ENCODE measurements at regions not wholly inside any gene's neighbourhood (a gene's known extent, or its start where the extent isn't known, plus 50 kb on each side); places are given as distances from the start of the nearest gene placed in this dataset.
A peak's percentile ranks its signal among the peaks of the same experiment; 100 is the strongest.
"Not testable (repeated sequence)": the region's sequence is repeated elsewhere in the genome, so short reads cannot be mapped to it uniquely, and the experiment has no call there.

DNA sequence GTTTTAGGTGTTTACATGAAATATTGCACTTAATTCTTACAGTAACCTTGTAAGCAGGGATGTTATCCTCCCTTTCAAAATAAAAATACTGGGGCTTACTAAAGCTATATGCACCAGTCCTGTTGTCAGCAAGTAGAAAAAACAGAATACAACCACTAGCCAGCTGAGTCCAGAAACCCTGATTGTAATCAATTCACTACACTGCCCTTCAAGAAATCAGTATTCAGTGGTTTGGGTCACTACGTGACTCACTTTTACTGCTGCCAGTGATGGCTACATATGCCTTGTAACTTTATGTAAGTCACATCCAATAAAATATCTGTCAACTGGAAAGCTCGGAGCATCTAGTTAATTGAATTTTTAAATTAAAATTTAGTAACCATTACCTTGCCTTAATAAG is 376.3 kb upstream of the DEPDC1 start:
- no peak for DNase-seq

DNA sequence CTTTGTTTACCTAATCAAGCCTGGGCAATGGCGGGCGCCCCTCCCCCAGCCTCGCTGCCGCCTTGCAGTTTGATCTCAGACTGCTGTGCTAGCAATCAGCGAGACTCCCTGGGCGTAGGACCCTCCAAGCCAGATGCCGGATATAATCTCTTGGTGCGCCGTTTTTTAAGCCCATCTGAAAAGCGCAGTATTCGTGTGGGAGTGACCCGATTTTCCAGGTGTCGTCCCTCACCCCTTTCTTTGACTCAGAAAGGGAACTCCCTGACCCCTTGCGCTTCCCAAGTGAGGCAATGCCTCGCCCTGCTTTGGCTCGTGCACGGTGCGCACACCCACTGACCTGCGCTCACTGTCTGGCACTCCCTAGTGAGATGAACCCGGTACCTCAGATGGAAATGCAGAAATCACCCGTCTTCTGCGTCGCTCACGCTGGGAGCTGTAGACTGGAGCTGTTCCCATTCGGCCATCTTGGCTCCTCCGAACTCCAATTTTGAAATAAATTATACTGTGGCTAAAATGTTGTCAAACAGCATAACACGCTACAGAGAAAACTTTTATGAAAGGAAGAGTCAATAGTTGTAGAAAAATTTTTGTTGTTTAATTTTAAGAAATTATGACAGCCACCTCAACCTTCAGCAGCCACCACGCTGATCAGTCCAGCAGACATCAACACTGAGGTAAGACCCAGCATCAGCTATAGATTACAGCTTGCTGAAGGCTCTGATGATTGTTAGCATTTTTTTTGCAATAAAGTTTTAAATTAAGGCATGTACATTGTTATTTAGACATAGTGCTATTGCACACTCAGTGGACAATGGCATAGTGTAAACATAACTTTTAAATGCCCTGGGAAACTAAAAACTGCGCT is 384.7 kb upstream of the DEPDC1 start:
- not testable (repeated sequence) for DNase-seq

DNA sequence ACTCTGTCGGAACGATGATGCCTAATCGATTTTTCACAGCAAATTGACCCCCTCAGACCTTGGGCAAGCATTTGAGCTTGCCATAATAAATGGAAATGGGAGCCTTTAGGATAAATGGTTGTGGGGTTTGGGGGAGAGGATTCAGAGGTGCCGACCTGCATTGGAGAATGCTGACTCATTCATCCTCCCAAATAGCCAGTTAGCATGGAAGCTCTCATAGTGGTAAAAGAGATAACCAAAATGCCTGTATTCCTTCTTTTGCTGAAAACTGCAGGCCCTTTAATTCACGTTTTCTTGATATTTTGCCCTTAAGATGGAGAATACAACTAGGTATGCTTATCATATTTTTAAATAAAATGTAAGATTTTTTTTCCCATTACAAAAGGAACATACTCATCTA is 392.6 kb upstream of the DEPDC1 start:
- DNase-seq: no peak

DNA sequence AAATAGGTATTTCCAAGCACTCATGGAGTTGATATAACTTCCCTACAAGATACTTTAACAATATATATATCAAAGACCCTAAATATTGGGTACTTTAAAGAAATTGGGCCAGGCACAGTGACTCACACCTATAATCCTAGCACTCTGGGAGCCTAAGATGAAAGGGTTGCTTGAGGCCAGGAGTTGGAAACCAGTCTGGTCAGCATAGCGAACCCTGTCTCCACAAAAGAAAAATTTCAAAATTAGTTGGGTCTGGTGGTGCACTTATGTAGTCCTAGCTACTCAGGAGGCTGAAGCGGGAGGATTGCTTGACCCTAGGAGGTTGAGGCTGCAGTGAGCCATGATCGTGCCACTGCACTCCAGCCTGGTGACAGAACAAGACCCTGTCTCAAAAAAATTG is 393.9 kb upstream of the DEPDC1 start:
- DNase-seq: no peak

DNA sequence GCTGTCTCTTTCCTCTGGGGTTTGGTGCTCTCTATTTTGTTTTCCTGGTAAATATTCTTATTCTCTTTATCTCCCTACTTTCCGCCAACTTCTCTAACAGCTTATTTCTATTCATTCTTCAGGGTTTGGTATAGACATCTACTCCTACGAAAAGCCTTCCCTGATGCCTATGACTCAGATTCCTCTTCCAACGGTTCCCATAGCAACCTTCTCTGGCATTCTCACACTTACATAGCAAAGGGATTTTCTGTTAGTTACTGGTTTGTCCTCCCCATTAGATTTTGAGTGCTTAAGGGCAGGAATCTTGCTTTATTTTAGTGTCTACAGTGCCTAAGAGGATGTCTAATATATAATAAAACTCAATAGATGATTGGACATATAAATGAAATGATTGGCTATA is 407.6 kb upstream of the DEPDC1 start:
- no peak for DNase-seq

DNA sequence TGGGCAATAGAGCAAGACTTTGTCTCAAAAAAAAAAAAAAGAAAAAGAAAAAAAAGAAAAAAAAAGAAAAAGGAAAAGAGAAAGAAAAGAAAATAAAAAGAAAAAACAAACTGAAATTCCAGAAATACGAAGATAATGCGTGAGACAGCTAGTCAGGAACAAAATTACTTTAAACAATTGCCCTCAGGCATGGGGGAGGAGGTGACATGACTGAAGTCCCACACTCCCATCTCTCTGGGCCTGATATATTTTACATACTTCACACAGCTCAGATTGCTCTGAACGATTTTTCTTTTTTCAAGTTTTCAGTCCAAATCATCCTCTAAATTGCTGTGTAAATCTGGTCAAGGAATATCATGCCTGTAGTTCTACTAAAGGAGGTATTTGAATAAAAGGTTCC is 409.5 kb upstream of the DEPDC1 start:
- DNase-seq: no peak

DNA sequence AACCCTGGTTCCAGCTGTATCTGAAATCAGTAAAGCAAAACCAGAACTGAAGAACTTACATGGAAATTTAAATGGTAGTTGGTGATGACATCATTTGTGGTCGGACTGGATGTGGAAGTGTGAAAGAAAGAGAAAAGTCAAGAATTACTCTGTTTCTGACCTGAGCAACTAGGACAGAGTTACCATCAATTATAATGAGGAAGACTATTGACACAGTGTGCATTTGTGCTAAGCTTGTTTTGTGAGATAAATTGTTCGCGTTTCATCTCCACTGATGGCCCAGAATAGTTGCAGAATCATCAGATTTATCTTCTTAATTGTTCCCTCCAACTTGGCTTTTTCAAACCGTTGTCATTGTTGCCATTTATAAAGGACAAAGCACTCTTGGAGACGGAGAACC is 410.6 kb upstream of the DEPDC1 start:
- DNase-seq: no peak

DNA sequence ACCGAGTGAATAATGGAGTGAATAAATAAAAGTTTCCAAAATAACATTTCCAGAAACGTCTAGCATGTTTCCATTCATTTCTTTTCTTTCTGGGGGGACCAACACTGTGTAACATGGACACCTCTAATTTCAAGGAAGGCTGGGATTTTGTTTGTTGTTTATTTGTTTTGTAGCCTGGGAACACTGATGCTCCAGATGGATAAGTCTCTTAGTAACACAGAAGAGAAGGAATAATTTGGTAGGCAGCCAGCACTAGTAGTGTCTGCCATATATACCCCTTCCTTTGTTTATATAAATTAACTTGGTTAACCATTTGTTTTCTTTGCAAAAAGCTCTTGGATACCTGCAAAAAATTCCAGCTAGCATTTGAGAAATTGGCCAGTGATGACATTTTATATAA is 411.4 kb upstream of the DEPDC1 start:
- DNase-seq: no peak

DNA sequence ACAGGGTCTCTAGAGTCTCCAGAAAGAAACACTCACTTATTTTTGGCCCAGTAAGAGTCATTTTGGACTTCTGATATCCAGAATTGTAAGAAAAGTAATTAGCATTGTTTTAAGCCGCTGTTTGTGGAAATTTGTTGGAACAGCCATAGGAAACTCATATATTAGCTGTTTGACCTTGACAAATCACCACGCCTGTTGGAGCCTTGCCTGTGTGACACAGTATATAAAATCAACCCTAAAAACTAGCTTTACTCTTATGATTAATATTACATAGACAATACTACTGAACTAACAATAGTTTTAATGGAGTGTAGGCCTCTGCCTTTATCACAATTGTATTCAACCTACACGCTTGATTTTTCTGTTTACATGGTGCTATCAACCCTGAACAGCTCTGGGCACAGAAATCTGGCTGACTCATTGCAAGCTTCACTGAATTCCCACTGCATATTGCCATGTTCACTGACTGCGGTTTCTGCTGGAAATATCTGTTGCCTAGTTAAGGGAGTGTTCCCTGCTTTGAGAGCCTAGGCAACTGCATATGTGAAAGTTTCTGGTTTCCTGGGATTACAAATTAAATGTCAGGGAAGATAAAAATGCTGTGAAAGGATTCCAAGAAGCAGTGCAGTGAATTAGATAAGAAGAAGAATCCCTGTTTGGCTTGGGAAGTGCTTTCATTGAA is 419.5 kb upstream of the DEPDC1 start:
- peak; percentile 45 for DNase-seq

DNA sequence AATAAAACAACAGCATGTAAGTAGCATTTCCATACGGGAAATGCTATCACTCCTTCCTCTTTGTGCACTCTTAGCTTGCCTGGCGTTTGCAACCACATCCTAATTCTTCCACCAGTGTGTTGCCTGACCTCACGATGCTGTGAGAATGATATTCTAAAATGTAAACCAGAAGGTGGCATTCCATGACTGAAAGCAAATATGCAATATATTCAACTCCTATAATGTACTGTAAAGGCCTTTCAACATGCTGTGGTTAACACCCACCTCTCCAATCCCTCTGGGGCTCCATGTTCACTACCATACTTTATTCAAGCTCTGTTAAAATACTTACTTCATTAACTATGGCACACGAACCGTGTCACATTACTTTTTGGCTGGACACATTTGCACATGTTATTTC is 420.6 kb upstream of the DEPDC1 start:
- DNase-seq: no peak

DNA sequence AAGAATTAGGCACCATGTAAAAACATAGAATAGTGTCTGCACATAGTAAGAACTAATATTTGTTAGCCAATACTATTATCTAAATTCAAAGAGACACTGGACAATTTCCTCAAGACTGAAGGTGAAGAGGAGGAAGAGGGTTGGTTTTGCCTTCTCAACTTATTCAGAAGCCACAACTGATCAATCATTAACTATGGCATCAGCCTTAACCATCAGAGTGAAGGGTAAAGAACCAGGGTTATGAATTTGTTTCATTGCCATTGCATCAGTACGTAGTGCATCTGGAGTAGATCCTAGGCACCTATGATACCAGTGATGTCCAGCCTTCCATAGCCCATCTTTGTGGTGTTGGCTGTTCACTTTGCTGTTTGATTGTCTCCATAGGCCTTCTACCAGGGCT is 421.7 kb upstream of the DEPDC1 start:
- no peak for DNase-seq

DNA sequence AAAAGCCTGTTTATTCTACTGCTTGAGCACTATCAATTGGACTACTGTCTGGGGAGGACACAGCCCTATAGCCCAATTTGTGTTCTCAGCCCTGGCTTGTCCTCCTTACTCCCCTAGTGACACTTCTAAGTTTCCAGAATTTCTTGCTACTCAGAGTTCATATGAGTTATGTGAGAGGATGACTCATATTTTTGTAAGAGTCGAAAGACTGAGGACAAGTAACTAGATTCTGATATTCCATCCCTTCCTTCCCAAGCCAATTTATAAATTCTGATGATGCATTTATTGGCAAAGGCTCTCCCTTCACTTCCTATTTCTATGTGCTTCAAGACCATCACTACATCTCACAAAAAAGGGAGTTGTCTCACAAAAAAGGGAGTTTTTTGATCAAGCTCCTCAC is 422.2 kb upstream of the DEPDC1 start:
- no peak for DNase-seq

DNA sequence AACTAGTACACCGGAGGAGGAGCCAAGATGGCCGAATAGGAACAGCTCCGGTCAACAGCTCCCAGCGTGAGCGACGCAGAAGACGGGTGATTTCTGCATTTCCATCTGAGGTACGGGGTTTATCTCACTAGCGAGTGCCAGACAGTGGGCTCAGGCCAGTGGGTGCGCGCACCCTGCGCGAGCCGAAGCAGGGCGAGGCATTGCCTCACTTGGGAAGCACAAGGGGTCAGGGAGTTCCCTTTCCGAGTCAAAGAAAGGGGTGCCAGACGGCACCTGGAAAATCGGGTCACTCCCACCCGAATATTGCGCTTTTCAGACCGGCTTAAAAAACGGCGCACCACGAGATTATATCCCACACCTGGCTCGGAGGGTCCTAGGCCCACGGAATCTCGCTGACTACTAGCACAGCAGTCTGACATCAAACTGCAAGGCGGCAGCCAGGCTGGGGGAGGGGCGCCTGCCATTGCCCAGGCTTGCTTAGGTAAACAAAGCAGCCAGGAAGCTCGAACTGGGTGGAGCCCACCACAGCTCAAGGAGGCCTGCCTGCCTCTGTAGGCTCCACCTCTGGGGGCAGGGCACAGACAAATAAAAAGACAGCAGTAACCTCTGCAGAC is 426.7 kb upstream of the DEPDC1 start:
- DNase-seq: not testable (repeated sequence)

DNA sequence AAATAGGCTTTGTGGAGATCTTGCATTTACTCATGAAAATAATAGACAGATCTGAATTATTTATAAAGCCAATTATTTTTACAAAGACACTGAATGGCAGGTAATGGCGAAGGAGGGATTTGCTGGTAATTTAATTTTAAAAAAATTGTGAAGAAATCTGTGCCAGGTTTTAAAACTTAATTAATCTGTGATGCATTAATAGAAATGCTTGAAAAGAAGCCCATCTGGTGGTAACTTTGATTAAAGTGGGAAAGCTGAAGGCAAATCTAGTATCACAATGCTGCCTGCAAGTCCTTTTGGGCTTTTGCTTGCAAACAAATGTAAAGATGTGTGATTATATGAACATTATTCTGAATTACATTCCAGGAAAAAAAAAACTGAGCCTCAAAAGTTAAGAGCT is 433.2 kb upstream of the DEPDC1 start:
- no peak for DNase-seq

DNA sequence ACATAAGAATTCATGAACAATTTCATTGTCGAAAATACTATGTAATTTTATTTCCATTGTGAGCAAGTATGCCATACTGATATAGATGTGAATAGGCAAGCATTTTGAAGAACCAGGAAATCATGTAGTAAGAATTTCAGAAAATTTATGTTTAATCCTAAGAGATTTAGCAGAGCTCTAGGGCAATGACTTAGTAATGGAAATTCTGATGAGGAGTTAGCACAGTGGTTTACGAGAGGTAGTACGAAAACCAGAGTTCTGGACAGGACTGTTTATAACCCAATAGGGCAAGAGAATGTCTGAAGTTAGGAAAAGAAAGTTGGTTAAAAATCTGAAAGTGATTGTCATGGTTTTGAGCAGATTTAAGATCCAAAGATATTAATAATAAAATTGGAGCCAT is 439.6 kb upstream of the DEPDC1 start:
- no peak for DNase-seq

DNA sequence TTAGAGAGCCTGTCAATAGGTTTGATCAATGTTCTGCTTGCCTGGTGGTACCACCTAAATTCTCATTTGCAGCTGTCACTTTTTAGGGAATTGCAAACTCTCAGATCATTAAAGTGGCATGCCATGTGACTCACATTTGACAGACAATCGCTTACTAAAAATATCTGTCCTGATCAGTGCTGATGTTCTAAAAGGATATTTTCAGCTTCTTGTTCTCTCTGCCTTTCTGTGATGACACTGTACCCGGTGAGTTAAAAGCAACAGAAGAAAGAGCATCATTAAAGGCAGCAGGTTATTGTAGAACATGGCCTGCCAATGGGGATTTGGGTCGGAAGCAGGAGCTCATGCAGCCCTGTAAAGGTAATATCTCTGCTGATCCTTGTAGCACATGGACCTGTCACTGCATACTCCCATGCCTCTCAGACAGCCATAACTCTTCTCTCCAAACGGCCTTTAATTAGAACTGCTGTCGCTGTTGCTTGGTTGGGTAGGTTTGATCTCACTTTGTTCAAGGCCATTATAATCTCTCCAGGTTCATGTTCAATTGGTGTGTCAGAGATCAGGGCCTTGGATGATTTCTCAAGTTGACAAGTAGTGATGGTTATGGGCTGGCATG is 441.3 kb upstream of the DEPDC1 start:
- no peak for DNase-seq

DNA sequence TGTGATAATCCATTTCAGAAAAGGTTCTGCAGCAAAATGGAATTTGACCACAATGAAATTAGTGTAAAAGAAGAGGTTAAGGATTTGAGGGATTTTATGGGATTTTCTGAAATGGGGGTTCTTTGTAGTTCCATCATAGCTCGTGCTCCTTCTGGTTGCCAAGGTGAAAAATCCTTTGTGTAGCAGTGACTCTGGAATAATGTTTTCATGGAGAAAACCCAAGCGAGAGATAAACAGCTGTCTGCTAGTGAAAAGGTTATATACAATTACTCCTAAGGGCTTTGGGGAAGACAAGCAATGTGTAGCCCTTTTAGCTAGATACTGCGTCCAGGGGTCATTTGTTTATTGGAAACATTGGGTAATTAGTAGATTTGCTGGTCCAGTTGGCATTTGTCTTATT is 453.2 kb upstream of the DEPDC1 start:
- DNase-seq: no peak

DNA sequence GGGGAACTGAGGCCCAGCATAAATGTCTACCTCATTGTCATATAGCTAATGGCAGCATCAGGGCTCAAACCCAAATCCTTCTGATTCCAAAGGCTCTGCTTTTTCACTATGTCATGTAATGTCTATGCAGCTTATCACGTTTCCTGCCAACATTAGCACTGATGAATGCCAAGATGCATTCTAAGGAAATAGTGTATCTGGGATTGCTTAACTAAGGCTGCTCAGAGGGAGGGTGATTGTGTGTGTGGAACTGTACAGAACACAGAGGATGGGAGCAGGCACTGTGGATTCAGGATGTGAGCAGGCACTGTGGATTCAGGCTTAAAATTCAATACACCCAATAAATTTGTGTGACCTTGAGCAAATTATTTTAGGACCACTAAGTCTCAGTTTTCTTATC is 456.4 kb upstream of the DEPDC1 start:
- no peak for DNase-seq

DNA sequence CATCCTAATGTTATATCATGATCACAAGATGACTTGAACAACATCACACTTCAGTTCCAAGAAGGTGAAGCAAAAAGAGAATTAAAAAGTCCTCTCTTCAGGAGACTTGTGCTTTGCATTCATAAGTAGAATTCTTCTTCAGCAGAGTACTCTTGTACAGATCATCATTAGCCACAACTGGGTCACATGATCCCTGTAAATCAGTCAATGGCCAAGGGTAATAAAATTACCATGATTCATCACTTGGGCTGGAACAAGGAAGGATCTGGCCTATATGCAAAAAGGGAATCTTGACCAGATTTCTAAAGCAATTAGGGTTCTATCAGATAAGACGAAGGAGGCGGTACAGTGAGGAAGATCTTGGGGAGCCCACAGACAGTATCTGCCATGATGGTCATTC is 458.0 kb upstream of the DEPDC1 start:
- no peak for DNase-seq

DNA sequence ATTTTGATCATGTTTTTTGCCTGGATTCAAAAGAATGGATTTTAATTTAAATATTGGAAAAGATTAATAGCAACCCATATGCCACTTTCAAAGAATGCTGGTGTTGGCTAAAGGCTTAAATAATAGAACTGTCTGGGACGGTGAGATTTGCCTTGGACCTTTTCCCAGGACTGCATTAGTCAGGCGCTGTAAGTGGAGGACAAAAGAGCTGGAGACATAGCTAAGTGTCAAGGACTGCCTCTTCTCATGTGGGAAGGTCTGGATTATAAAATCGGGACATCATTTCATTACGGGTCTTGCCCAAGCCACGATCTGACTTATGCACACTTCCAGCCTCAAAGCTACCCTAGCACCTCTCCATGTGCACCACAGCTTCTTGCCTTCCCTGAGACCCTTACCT is 458.5 kb upstream of the DEPDC1 start:
- DNase-seq: no peak

DNA sequence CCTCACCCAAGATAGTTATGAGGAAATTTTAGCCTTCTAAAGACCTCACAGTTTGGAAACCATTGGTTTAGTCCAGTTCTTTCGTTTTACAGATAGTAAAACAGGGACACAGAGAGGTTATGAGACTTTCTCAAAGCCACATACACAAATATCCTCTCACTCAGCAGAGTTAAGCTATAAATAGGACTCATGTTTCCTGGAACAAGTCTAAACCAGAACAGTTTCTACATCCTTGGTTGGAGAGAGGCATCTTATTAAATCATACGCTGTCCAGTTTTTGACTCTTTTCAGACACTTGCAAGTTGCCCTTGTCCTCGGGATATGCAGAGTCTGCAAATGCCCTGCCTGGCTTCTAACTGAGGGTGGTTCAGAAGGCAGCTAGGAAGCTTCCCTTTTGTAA is 462.1 kb upstream of the DEPDC1 start:
- no peak for DNase-seq

DNA sequence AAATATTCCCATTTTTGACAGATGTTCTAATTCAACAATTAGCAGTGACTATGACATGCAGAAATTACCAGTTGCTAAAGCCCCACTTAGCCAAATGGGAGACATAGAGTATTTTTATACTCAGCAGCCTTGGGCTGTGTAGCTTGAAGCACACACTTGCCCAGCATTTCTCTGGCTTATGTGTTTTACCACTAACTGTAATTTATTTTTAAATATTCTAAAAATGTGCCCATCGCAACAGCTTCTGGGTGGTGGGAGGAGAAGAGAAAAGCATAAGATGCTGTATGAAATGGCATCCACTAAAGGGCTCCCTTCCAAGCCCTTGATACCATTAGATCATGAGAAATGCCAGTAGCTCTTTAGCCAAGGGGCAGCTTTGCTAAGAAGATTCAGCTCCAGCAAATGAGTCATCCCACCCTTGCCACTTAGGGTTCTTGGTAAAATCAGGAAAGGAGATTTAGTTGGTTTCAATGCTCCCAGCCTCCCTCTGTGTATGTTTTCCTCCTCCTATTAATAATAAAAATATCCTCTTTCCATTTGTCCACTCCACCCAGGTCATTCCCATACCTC is 462.7 kb upstream of the DEPDC1 start:
- no peak for DNase-seq

DNA sequence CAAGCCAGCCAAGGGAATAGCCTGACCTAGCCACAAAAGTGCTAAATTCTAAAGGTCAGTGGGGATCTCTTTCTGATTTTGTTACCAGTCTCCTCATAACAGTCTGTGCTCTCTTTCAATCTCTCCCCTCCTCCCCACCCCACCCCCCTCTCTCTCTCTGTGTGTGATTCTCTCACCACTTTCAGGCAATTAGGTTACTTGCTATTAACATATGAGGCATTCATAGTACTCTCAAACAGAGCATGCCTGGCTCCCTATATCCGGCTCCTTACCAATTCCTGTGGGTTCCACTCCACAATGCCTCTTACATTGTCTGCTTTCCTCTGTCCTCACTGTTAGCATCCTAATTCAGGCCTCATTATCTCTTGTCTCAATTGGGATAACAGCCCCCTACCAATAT is 464.3 kb upstream of the DEPDC1 start:
- no peak for DNase-seq

All from skin of body (tissue), 1 donor.